RWPE2 (cell line): ENCODE measurements at regions not wholly inside any gene's neighbourhood (a gene's known extent, or its start where the extent isn't known, plus 50 kb on each side); places are given as distances from the start of the nearest gene placed in this dataset.

Experiments used
- ATAC-seq: fragments of 200-7000 bp; cut with Tn5 transposase; 3 replicates; pipeline ENCODE4 v1.9.1; 2021; ENCODE audit warnings: low read depth
- DNase-seq: peaks from one replicate; pipeline ENCODE4 v3.0.0-alpha.2; 2020; ENCODE audit warnings: low spot score
- H3K27ac ChIP-seq: fragments of 450-650 bp; 2 replicates; pipeline ENCODE4 v1.5.1; 2017; ENCODE audit warnings: mild to moderate bottlenecking; ENCODE audit not compliant: poor library complexity, severe bottlenecking
- H3K27me3 ChIP-seq: fragments of 250-450 bp; sonication (Bioruptor Pico); 2 replicates; pipeline ENCODE4 v1.5.1; 2021; ENCODE audit warnings: mild to moderate bottlenecking, moderate library complexity; ENCODE audit not compliant: insufficient read depth, poor library complexity, severe bottlenecking
- H3K36me3 ChIP-seq: fragments of 250-450 bp; sonication (Bioruptor Pico); 2 replicates; pipeline ENCODE4 v1.5.1; 2020; ENCODE audit warnings: low read depth, mild to moderate bottlenecking, moderate library complexity
- H3K4me1 ChIP-seq: fragments of 250-450 bp; sonication (Bioruptor Pico); 2 replicates; pipeline ENCODE4 v1.5.1; 2021; ENCODE audit warnings: mild to moderate bottlenecking, moderate library complexity; ENCODE audit not compliant: insufficient read depth, poor library complexity, severe bottlenecking
- H3K4me3 ChIP-seq: fragments of 250-450 bp; sonication (Bioruptor Pico); 2 replicates; pipeline ENCODE4 v1.5.1; 2021; ENCODE audit warnings: mild to moderate bottlenecking, moderate library complexity; ENCODE audit not compliant: severe bottlenecking
- H3K9me3 ChIP-seq: fragments of 250-450 bp; sonication (Bioruptor Pico); 2 replicates; pipeline ENCODE4 v1.5.1; 2021; ENCODE audit warnings: mild to moderate bottlenecking, moderate library complexity; ENCODE audit not compliant: severe bottlenecking
- TF ChIP-seq, protein P1 (sequence below): fragments of 450-650 bp; IDR thresholded peaks from one replicate; pipeline ENCODE4 v1.5.1; 2017; ENCODE audit warnings: mild to moderate bottlenecking, moderate library complexity; ENCODE audit not compliant: poor library complexity, severe bottlenecking

DNA sequence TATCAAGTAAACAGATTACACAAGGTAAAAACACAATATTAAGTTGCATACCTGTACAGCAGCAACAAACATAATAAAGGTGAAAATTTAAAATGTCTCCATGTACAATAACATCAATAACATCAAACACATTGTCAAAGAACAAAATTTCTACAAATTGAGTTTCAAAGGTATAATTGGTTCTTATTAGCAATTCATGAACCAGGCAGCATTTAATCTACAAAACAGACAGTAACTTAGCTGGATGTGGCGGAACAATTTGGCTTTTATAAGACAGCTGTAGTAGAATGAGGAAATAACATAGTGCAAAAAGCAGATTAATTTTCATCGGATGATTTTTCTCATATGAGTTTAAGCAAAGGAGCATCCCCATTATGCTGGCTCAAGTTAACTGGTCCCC is 1176.8 kb downstream of the EFNA5 start:
- Histone ChIP-seq H3K4me3 (no peak overlapping the region), H3K4me1 (no peaks in the 10 kb centered on the region), H3K9me3 (no peaks in the 10 kb centered on the region), H3K27ac (no peak overlapping the region), H3K27me3 (peaks cover 3% of the 10 kb centered on the region), H3K36me3 (no peaks in the 10 kb centered on the region)
- DNase-seq (no peak), ATAC-seq (no peak)
- TF ChIP-seq, protein P1, sequence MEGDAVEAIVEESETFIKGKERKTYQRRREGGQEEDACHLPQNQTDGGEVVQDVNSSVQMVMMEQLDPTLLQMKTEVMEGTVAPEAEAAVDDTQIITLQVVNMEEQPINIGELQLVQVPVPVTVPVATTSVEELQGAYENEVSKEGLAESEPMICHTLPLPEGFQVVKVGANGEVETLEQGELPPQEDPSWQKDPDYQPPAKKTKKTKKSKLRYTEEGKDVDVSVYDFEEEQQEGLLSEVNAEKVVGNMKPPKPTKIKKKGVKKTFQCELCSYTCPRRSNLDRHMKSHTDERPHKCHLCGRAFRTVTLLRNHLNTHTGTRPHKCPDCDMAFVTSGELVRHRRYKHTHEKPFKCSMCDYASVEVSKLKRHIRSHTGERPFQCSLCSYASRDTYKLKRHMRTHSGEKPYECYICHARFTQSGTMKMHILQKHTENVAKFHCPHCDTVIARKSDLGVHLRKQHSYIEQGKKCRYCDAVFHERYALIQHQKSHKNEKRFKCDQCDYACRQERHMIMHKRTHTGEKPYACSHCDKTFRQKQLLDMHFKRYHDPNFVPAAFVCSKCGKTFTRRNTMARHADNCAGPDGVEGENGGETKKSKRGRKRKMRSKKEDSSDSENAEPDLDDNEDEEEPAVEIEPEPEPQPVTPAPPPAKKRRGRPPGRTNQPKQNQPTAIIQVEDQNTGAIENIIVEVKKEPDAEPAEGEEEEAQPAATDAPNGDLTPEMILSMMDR, result no peak

DNA sequence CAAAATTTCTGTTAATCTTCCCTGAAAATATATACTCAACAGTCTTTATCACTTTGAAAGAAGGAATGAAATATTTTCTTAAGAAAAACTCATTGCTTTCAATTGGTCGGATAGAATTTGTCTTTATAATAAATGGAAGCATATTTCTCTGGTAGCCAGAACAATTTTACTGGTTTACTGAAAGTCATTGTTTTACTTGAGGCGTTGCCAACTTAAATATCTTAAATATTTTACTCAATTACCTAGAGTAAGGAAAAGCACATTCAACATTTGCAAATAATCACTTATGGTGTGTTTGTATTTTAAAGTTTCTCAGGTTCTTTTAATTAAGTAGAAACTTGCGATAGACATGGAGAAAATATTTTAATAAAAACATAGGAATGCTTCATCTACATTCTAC is 1181.7 kb downstream of the EFNA5 start:
- DNase-seq, result no peak
- Histone ChIP-seq H3K27ac (no peak overlapping the region), H3K36me3 (no peaks in the 10 kb centered on the region), H3K9me3 (no peaks in the 10 kb centered on the region), H3K4me1 (no peaks in the 10 kb centered on the region), H3K27me3 (peaks cover 6% of the 10 kb centered on the region), H3K4me3 (no peak overlapping the region)
- ATAC-seq, result no peak
- TF ChIP-seq, protein P1, result no peak

DNA sequence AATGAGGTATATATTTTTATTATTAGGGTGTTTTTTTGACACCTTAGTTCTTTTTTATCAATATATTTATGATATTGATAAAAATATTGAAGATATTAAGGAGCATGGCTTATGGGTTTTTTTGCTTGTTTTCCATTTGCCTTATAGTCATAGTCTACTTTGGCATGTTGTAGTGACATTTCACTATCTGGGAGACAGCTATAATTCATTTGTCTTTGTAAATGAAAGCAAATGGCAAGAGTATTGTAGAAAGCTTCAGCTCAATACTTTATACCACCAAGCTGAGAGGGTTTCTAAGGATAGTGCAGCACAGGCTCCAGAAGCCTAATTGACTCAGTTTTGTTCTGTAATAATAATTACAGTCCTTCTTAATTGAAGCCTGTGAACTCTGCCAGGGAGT is 1182.3 kb downstream of the EFNA5 start:
- Histone ChIP-seq H3K27ac (no peak overlapping the region), H3K27me3 (peaks cover 6% of the 10 kb centered on the region), H3K36me3 (no peaks in the 10 kb centered on the region), H3K4me1 (no peaks in the 10 kb centered on the region), H3K9me3 (no peaks in the 10 kb centered on the region), H3K4me3 (no peak overlapping the region)
- no peak for ATAC-seq
- DNase-seq, result no peak
- TF ChIP-seq, protein P1, result no peak

DNA sequence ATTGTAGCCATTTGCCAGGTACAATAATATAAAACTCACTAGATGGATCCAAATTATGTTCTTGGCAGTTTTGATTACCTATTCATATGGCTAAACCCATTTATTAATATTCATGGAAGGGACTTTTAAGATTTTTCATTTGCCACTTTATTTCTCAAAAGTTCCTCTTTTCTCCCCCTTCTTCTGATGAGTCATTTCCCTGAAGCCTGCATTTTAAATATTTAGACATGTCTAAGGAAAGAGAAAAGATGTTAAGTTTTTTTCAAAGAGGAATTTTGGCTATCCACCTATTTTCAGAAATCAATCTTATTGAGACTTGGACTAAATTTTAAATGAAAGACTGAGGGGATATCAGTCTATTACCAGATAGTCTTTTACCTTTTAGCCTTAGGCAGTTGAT is 1189.4 kb downstream of the EFNA5 start:
- ATAC-seq (no peak), DNase-seq (no peak)
- TF ChIP-seq, protein P1, result no peak
- Histone ChIP-seq H3K36me3 (no peaks in the 10 kb centered on the region), H3K4me1 (no peaks in the 10 kb centered on the region), H3K27ac (no peak overlapping the region), H3K4me3 (no peak overlapping the region), H3K9me3 (no peaks in the 10 kb centered on the region), H3K27me3 (peaks cover 3% of the 10 kb centered on the region)

DNA sequence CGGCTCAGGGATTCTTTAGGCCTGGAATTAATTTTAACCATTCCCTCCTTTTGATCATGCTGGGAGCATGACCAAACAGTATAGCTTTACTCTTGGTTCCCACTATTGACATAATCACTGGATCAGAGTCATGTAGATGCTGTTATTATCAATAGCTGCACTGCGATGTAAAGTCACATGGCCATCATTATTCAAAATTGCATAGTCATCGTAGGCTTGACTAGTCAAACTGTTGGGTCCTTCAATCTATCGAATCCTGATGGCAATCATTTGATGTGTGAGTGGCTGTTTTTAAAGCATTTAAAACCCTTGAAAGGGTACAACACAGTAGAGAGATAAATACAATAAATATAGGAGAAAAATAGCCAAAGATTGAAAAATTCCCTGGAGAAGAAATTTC is 1194.1 kb downstream of the EFNA5 start:
- no peak for ATAC-seq
- no peaks in the 10 kb centered on the region for H3K9me3 ChIP-seq
- TF ChIP-seq, protein P1, result no peak

More for the DNA sequence above, 1194.1 kb downstream of the EFNA5 start:
- H3K4me1 ChIP-seq, result no peaks in the 10 kb centered on the region
- H3K27ac ChIP-seq, result no peak overlapping the region
- no peaks in the 10 kb centered on the region for H3K27me3 ChIP-seq
- H3K36me3 ChIP-seq, result no peaks in the 10 kb centered on the region
- no peak for DNase-seq
- no peak overlapping the region for H3K4me3 ChIP-seq
